Ascending aorta (tissue), 2 donors: ENCODE measurements at regions not wholly inside any gene's neighbourhood (a gene's known extent, or its start where the extent isn't known, plus 50 kb on each side); places are given as distances from the start of the nearest gene placed in this dataset.

Experiments
- DNase-seq, 2 donors: peaks; one replicate each; pipeline ENCODE4 v3.0.0-alpha.2; 2019; ENCODE audit warnings: low spot score in 2 of 2
- H3K27ac ChIP-seq, 2 donors: fragments of 200-600 bp; sonication (generic); one replicate each; pipeline ENCODE4 v1.5.1; 2016 to 2017; ENCODE audit warnings: mild to moderate bottlenecking in 1 of 2
- H3K27me3 ChIP-seq: fragments of 200-600 bp; sonication (generic); one replicate; pipeline ENCODE4 v1.5.1; 2017
- H3K36me3 ChIP-seq, 2 donors: fragments of 200-600 bp; sonication (generic); one replicate each; pipeline ENCODE4 v1.5.1; 2016
- H3K4me1 ChIP-seq, 2 donors: fragments of 200-600 bp; sonication (generic); one replicate each; pipeline ENCODE4 v1.5.1; 2016 to 2017; ENCODE audit warnings: mild to moderate bottlenecking in 1 of 2
- H3K4me3 ChIP-seq, 2 donors: fragments of 200-600 bp; sonication (generic); one replicate each; pipeline ENCODE4 v1.5.1; 2016 to 2017; ENCODE audit warnings: mild to moderate bottlenecking in 1 of 2
- H3K9me3 ChIP-seq, 2 donors: fragments of 200-600 bp; sonication (generic); one replicate each; pipeline ENCODE4 v1.5.1; 2016
- CTCF ChIP-seq, 3 experiments: fragments of 200-600 bp in 2 of 3; fragments of 450-650 bp in 1 of 3; sonication (generic) in 2 of 3; IDR thresholded peaks; one replicate each; pipeline ENCODE4 v1.5.1; 2016 to 2019; ENCODE audit warnings: antibody characterized with exemption in 3 of 3, mild to moderate bottlenecking in 1 of 3, moderate library complexity in 1 of 3
- intact Hi-C: fragments of 100-400 bp; cut with DNase I; formaldehyde crosslinking; loops from one replicate; pipeline ENCODE4 v1.15.1; 2023

GRCh38 chr4:30616942-30617646, 103.1 kb upstream of the PCDH7 start:
- no peak overlapping the region for H3K27ac ChIP-seq
- TF ChIP-seq CTCF (IDR thresholded peaks at IDR 0.05): no peak
- H3K4me1 ChIP-seq: no peaks in the 10 kb centered on the region
- no peaks in the 10 kb centered on the region for H3K27me3 ChIP-seq
- H3K9me3 ChIP-seq: no peaks in the 10 kb centered on the region
- H3K36me3 ChIP-seq: no peaks in the 10 kb centered on the region
- DNase-seq: no peak
- intact Hi-C loops: no loop called here
- no peak overlapping the region for H3K4me3 ChIP-seq

GRCh38 chr4:30617836-30618235, 102.3 kb upstream of the PCDH7 start:
- no peaks in the 10 kb centered on the region for H3K4me1 ChIP-seq
- no peak overlapping the region for H3K27ac ChIP-seq
- H3K4me3 ChIP-seq: no peak overlapping the region
- H3K27me3 ChIP-seq: no peaks in the 10 kb centered on the region
- H3K36me3 ChIP-seq: no peaks in the 10 kb centered on the region
- intact Hi-C loops: no loop called here
- TF ChIP-seq CTCF (IDR thresholded peaks at IDR 0.05): no peak
- no peaks in the 10 kb centered on the region for H3K9me3 ChIP-seq
- DNase-seq: no peak

GRCh38 chr4:30619679-30620078, 100.5 kb upstream of the PCDH7 start:
- no peak for DNase-seq
- H3K27me3 ChIP-seq: no peaks in the 10 kb centered on the region
- no peaks in the 10 kb centered on the region for H3K9me3 ChIP-seq
- H3K36me3 ChIP-seq: no peaks in the 10 kb centered on the region
- no peaks in the 10 kb centered on the region for H3K4me1 ChIP-seq
- intact Hi-C loops: no loop called here
- no peak overlapping the region for H3K27ac ChIP-seq
- TF ChIP-seq CTCF (IDR thresholded peaks at IDR 0.05): no peak
- H3K4me3 ChIP-seq: no peak overlapping the region

- no peaks in the 10 kb centered on the region for H3K4me1 ChIP-seq
- H3K27me3 ChIP-seq: no peaks in the 10 kb centered on the region
- intact Hi-C loops: no loop called here
- no peak for TF ChIP-seq CTCF (IDR thresholded peaks at IDR 0.05)
- no peak for DNase-seq
- H3K27ac ChIP-seq: no peak overlapping the region
- no peaks in the 10 kb centered on the region for H3K36me3 ChIP-seq
- H3K9me3 ChIP-seq: no peaks in the 10 kb centered on the region
- no peak overlapping the region for H3K4me3 ChIP-seq
Measured at GRCh38 chr4:30620711-30621110, 99.5 kb upstream of the PCDH7 start.

- DNase-seq: no peak
- Histone ChIP-seq H3K36me3 (no peaks in the 10 kb centered on the region), H3K4me1 (no peaks in the 10 kb centered on the region), H3K27ac (no peak overlapping the region), H3K27me3 (no peaks in the 10 kb centered on the region), H3K4me3 (no peak overlapping the region), H3K9me3 (no peaks in the 10 kb centered on the region)
- intact Hi-C loops: no loop called here
- no peak for TF ChIP-seq CTCF (IDR thresholded peaks at IDR 0.05)
Measured at GRCh38 chr4:30630431-30630830, 89.7 kb upstream of the PCDH7 start.

- intact Hi-C loops: no loop called here
- H3K4me3 ChIP-seq: no peak overlapping the region
Measured at GRCh38 chr4:30632751-30633150, 87.4 kb upstream of the PCDH7 start.

More at GRCh38 chr4:30632751-30633150, 87.4 kb upstream of the PCDH7 start:
- no peak overlapping the region for H3K27ac ChIP-seq
- no peak for DNase-seq
- no peak for TF ChIP-seq CTCF (IDR thresholded peaks at IDR 0.05)
- H3K9me3 ChIP-seq: no peaks in the 10 kb centered on the region
- H3K36me3 ChIP-seq: no peaks in the 10 kb centered on the region
- H3K4me1 ChIP-seq: no peaks in the 10 kb centered on the region
- no peaks in the 10 kb centered on the region for H3K27me3 ChIP-seq
